ENCODE measurements at regions not wholly inside any gene's neighbourhood (a gene's known extent, or its start where the extent isn't known, plus 50 kb on each side); places are given as distances from the start of the nearest gene placed in this dataset.
"Not testable (repeated sequence)": the region's sequence is repeated elsewhere in the genome, so short reads cannot be mapped to it uniquely, and the experiment has no call there.

DNA sequence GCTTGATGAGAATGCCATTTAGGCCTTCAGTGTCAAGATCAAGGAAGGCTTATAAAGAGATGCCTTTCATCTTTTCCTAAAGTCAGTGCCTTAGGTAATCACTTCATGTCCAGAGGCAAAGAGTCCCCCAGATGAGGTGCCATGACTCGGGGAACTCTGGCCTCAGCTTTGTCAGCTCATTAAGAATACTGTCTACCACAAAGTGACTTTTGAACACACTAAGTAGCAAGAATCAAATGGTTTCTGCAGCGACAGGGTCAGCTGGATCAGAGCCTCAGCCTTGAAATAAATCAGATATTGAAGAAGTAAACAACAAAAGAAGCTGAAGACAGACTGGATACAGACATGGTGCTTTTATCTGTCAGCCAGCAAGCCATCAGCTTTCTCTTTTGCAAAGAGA, 120.1 kb upstream of the SLC39A10 start:
- H3K27ac Mint-ChIP-seq, result peak overlapping the region; percentile 17
- DNase-seq, result no peak
- H3K27me3 Mint-ChIP-seq, result no peaks in the 10 kb centered on the region
- peaks cover 0 to 3% of the 10 kb centered on the region in 2 donors for H3K36me3 Mint-ChIP-seq
- peaks cover 4% of the 10 kb centered on the region in 2 donors for H3K9me3 Mint-ChIP-seq
- ATAC-seq (replicated peaks), result no peak
- H3K4me3 Mint-ChIP-seq, result peak overlapping the region in 1 of 2 donors; percentile 22
- peaks cover 25 to 58% of the 10 kb centered on the region in 2 donors for H3K4me1 Mint-ChIP-seq

- peaks cover 25 to 67% of the 10 kb centered on the region in 2 donors for H3K4me1 Mint-ChIP-seq
- no peaks in the 10 kb centered on the region for H3K27me3 Mint-ChIP-seq
- DNase-seq, result peak; percentile 58
- H3K27ac Mint-ChIP-seq, result peak overlapping the region; percentile 88
- ATAC-seq (replicated peaks), result peak; percentile 89 to 91
- H3K9me3 Mint-ChIP-seq, result peaks cover 4% of the 10 kb centered on the region in 2 donors
- H3K36me3 Mint-ChIP-seq, result peaks cover 0 to 3% of the 10 kb centered on the region in 2 donors
- H3K4me3 Mint-ChIP-seq, result peak overlapping the region; percentile 22 to 41
These were observed 121.0 kb upstream of the SLC39A10 start for GRCh38 chr2:195535911-195536522.

GRCh38 chr2:195534971-195535370, 122.1 kb upstream of the SLC39A10 start:
- DNase-seq, result no peak
- H3K27ac Mint-ChIP-seq, result peak overlapping the region; percentile 48
- no peaks in the 10 kb centered on the region for H3K27me3 Mint-ChIP-seq
- peaks cover 4% of the 10 kb centered on the region in 2 donors for H3K9me3 Mint-ChIP-seq
- H3K4me1 Mint-ChIP-seq, result peaks cover 27 to 67% of the 10 kb centered on the region in 2 donors
- peaks cover 0 to 3% of the 10 kb centered on the region in 2 donors for H3K36me3 Mint-ChIP-seq
- no peak overlapping the region for H3K4me3 Mint-ChIP-seq
- no peak for ATAC-seq (replicated peaks)

DNA sequence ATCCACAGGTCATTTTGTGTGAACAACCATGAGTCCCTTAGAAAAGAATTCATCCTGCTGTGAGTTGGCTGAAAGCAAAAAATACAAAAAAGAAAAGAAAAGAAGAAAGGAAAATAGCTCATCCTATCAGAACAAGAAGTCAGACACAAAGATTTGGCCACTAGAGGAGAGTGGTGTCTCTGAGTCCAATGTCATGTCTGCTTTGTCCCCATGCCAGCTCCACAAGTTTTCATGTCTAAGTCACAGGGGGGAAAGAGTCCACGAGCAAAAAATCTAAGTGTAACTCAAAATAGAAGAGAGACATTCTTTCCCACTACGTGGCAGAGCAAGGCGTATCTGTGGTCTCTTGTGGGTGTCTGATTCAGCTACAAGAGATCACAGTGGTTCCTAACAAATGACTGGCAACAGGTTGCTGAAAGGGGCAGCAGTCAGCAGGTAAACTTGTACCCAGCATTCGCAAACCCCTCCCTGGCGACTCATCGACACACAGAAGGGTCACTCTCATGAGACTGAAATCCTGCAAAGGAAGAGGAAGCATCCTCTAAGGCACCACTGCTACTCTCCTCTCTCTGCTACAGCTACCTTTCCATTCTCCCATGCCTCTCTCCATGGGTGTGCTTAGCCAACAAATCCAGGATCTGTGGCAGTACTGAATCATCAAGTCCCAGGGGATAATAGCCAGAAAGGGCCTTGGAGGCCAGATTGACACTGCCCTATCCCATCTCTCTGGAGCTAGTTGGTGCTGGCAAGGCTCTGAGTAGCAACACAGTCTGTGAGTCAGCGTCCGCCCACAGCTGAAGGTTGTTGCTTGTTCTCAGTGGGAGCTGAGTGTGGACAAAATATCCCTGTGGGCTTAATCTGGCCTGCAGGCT, 123.0 kb upstream of the SLC39A10 start:
- H3K36me3 Mint-ChIP-seq, result peaks cover 0 to 1% of the 10 kb centered on the region in 2 donors
- peaks cover 25 to 64% of the 10 kb centered on the region in 2 donors for H3K4me1 Mint-ChIP-seq
- peaks cover 2% of the 10 kb centered on the region in 2 donors for H3K9me3 Mint-ChIP-seq
- ATAC-seq (replicated peaks) (peak; percentile 48 to 51), DNase-seq (peak; percentile 5)
- H3K27me3 Mint-ChIP-seq, result no peaks in the 10 kb centered on the region
- peak overlapping the region; percentile 72 for H3K27ac Mint-ChIP-seq
- peak overlapping the region; percentile 37 to 59 for H3K4me3 Mint-ChIP-seq

DNA sequence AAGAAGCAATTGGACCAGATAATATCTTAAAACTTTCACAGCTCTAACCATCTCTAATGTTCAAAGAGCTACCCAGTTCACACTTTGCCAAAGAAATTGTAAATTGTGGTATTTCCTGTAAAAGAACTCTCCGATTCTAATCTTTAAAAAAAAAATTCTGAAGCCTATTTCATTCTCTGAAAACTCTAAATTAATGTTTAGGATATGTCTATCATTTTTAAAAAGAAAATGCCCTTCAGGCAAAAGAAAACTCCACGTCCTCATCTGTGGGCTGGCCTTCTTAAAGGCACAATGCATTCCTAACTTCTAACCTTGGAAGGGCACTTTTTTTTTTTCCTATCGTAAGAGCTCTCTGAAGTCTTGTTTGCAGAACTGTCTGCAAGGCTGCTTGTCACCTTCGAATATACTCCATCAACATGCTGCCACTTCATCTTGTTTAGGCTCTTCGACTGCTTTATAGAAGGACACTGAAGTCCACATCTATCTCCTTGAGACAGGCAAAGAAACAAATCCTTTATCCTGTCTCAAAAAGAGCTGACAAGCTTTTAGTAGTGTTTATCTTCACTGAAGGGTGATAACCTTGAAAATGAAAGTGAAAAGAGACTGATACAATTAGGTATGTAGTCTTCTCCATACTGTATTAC, 124.3 kb upstream of the SLC39A10 start:
- H3K27ac Mint-ChIP-seq, result peak overlapping the region; percentile 97
- H3K36me3 Mint-ChIP-seq, result no peaks in the 10 kb centered on the region
- H3K4me1 Mint-ChIP-seq, result peaks cover 22 to 54% of the 10 kb centered on the region in 2 donors
- ATAC-seq (replicated peaks) (peak; percentile 33 to 45), DNase-seq (no peak)
- H3K27me3 Mint-ChIP-seq, result no peaks in the 10 kb centered on the region
- H3K4me3 Mint-ChIP-seq, result peak overlapping the region; percentile 88 to 91
- no peaks in the 10 kb centered on the region for H3K9me3 Mint-ChIP-seq

DNA sequence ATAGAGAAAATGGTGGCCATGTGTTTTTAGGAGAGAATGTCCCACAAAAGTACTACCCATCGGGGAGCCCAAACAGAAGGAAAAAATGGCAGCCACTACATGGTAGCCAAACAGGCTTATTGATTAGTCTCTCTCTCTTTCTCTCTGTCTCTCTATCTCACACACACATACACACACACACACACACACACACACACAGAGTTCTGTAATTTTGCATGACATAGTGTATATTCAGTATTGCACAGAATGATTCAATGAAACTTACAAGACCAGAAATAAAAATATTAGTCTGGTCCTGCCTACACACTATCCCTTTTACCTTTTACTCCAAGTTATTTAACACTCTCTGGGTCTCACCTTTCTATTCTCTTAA, 124.8 kb upstream of the SLC39A10 start:
- H3K4me3 Mint-ChIP-seq, result peak overlapping the region; percentile 88 to 91
- no peak for DNase-seq
- ATAC-seq (replicated peaks), result no peak
- H3K36me3 Mint-ChIP-seq, result no peaks in the 10 kb centered on the region
- no peaks in the 10 kb centered on the region for H3K9me3 Mint-ChIP-seq
- H3K4me1 Mint-ChIP-seq, result peaks cover 22 to 54% of the 10 kb centered on the region in 2 donors
- H3K27me3 Mint-ChIP-seq, result no peaks in the 10 kb centered on the region
- H3K27ac Mint-ChIP-seq, result peak overlapping the region; percentile 97

- H3K27me3 Mint-ChIP-seq, result no peaks in the 10 kb centered on the region
- H3K36me3 Mint-ChIP-seq, result no peaks in the 10 kb centered on the region
- H3K27ac Mint-ChIP-seq, result no peak overlapping the region
- no peak overlapping the region for H3K4me3 Mint-ChIP-seq
- no peaks in the 10 kb centered on the region for H3K9me3 Mint-ChIP-seq
- H3K4me1 Mint-ChIP-seq, result peaks cover 19 to 50% of the 10 kb centered on the region in 2 donors
- DNase-seq (no peak), ATAC-seq (replicated peaks) (no peak)
These were observed 125.3 kb upstream of the SLC39A10 start for GRCh38 chr2:195531754-195532153.

GRCh38 chr2:195523242-195523641, 133.8 kb upstream of the SLC39A10 start:
- H3K27ac Mint-ChIP-seq; H3K9me3 Mint-ChIP-seq; H3K4me3 Mint-ChIP-seq; H3K4me1 Mint-ChIP-seq; ATAC-seq (replicated peaks); H3K36me3 Mint-ChIP-seq; DNase-seq; H3K27me3 Mint-ChIP-seq: not testable (repeated sequence)

DNA sequence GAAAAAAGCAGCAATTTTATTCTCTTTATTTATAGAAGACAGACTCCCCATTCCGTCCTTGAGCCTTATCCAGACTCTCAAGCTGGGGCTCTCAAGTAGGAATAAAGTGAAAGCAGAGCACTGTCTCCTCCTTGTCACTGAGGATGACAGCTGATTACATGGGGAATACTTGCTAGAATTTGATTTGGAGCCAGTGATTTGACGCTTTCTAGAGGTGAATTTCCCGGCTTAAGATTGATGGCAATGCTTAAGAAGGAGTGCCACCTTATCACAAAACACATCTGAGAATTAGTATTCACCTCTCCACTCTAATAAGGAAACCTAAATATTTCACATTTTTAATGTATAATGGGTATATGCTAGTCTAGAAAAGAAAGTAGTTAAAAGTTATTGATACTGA, 135.4 kb upstream of the SLC39A10 start:
- Mint-ChIP-seq H3K36me3 (peaks cover 0 to 2% of the 10 kb centered on the region in 2 donors), H3K4me3 (no peak overlapping the region), H3K9me3 (no peaks in the 10 kb centered on the region), H3K27me3 (no peaks in the 10 kb centered on the region), H3K27ac (no peak overlapping the region), H3K4me1 (peaks cover 2 to 6% of the 10 kb centered on the region in 2 donors)
- DNase-seq (no peak), ATAC-seq (replicated peaks) (no peak)

DNA sequence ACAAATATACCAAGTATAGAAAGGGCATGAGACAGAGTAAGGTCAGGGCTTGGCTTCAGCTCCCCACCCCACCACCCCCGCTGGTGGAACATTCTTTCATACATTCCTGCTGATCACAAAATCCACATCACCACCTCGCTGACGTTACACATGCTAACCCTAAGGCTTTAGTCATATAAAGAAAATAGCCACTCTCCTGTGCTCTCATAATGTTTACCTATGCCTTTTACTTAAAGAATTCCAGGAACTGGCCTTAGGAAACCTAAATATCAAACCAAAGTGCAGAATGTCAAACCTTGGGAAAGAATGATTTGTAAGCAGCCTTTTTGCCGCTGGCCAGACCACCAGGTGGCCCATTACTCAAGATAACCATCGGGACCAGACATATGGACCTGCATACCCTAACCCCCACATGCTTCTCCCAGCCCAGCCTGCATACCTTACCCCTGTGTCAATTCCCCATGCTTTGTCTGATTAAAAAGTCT, 136.3 kb upstream of the SLC39A10 start:
- Mint-ChIP-seq H3K4me1 (peaks cover 2 to 6% of the 10 kb centered on the region in 2 donors), H3K4me3 (no peak overlapping the region), H3K9me3 (no peaks in the 10 kb centered on the region), H3K27me3 (no peaks in the 10 kb centered on the region), H3K36me3 (peaks cover 0 to under 1% of the 10 kb centered on the region in 2 donors), H3K27ac (no peak overlapping the region)
- ATAC-seq (replicated peaks) (no peak), DNase-seq (no peak)

DNA sequence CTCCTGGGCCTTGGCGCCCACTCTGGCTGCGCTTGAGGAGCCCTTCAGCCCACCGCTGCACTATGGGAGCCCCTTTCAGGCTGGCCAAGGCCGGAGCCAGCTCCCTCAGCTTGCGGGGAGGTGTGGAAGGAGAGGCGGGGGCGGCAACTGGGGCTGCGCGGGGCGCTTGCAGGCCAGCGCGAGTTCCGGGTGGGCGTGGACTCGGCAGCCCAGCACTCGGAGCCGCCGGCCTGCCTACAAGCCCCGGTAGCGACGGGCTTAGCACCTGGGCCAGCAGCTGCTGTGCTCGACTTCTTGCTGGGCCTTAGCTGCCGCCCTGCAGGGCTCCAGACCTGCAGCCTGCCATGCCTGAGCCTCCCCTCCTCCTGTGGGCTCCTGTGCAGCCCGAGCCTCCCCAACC, 141.5 kb upstream of the SLC39A10 start:
- H3K4me3 Mint-ChIP-seq, result no peak overlapping the region
- H3K27me3 Mint-ChIP-seq, result no peaks in the 10 kb centered on the region
- no peaks in the 10 kb centered on the region for H3K9me3 Mint-ChIP-seq
- no peak overlapping the region for H3K27ac Mint-ChIP-seq
- H3K36me3 Mint-ChIP-seq, result no peaks in the 10 kb centered on the region
- no peak for ATAC-seq (replicated peaks)
- H3K4me1 Mint-ChIP-seq, result peaks cover 2 to 5% of the 10 kb centered on the region in 2 donors
- DNase-seq, result no peak

GRCh38 chr2:195514365-195514764, 142.7 kb upstream of the SLC39A10 start:
- DNase-seq, result no peak
- Mint-ChIP-seq H3K27ac (no peak overlapping the region), H3K36me3 (no peaks in the 10 kb centered on the region), H3K4me3 (no peak overlapping the region), H3K27me3 (no peaks in the 10 kb centered on the region), H3K4me1 (peaks cover 2 to 5% of the 10 kb centered on the region in 2 donors), H3K9me3 (no peaks in the 10 kb centered on the region)
- ATAC-seq (replicated peaks), result no peak

DNA sequence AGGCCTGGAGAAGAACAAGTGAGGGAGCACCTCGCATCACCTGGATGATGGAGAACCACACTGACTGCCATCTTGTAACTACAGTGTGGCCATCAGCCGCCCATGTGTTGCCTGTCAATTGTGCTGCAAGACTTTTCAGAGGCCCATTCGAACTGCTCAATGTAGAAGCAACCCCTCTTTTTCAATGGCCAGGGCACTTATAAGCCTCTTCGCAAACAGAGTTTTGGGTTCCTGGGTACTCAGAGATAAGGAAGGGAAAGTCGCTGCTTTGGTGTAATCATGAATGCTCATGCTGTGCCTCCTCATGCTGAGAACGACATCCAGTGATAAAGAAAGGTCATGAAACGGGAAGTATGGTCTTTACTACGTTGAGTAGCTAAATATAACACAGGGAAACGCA, 143.9 kb upstream of the SLC39A10 start:
- Mint-ChIP-seq H3K9me3 (no peaks in the 10 kb centered on the region), H3K4me1 (peaks cover 2 to 10% of the 10 kb centered on the region in 2 donors), H3K4me3 (no peak overlapping the region), H3K27me3 (no peaks in the 10 kb centered on the region), H3K36me3 (no peaks in the 10 kb centered on the region), H3K27ac (no peak overlapping the region)
- DNase-seq, result no peak
- peak; percentile 64 to 70 for ATAC-seq (replicated peaks)

DNA sequence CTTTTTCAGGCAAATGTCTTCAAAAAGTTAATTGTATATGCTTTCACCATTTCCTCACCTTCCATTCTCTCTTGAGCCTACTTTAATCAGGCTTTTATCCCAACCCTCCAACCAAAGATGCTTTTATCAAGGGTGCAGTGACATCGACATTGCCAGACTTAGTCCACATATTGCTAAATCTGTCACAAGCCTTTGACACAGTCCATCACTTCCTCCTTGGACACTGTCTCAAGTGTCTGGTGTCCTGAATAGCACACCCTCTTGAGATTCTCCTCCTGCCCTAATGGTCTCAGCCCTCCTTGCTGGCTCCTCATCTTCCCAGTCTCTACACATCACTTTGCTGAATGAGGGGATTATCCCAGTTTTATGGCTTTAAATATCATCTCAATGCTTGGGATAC, 147.5 kb upstream of the SLC39A10 start:
- Mint-ChIP-seq H3K27me3 (no peaks in the 10 kb centered on the region), H3K4me3 (no peak overlapping the region), H3K9me3 (peaks cover 0 to 4% of the 10 kb centered on the region in 2 donors), H3K36me3 (no peaks in the 10 kb centered on the region), H3K27ac (no peak overlapping the region), H3K4me1 (peaks cover 3 to 10% of the 10 kb centered on the region in 2 donors)
- DNase-seq (no peak), ATAC-seq (replicated peaks) (no peak)
